ENCODE measurements at regions not wholly inside any gene's neighbourhood (a gene's known extent, or its start where the extent isn't known, plus 50 kb on each side); places are given as distances from the start of the nearest gene placed in this dataset.
A peak's percentile ranks its signal among the peaks of the same experiment; 100 is the strongest.

DNA sequence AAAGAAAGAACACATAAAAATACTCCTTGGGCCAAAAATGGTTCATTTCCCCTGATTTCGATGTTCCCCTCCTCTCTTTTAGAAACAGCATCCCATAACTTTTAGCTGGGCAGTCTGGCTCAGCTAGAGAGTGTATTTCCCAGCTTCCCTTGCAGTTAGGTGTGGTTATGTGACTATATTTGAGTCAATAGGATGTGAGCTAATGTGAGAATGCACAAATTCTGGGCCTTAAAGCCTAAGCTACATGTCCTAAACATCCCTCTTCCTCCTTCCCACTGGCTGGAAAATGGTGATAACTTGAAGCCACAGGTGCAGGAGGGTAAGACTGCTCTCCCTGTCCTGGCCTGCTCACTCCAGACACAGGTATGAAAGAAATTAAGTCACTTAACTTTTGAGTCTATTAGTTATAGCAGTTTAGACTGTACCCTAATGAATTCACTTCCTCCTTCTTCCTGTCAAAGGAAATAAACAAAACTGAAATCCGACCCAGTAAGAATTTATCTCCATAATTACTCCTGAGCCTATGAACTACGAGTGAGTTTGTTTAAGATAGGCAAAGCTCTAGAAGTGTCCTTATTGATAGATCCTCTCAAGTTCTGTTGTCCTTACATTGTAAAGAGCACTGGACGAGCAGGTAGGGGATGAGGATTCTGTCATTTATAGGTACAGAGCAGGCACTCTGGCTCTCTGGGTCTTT lies 177.6 kb downstream of the MTX2 start:
- H3K36me3 ChIP-seq (replicated peaks), result no peaks in the 10 kb centered on the region
- no peaks in the 10 kb centered on the region for H3K27me3 ChIP-seq (ENCODE audit: low read depth)
- in situ Hi-C loops (cut with MboI; ENCODE audit: low sequenced_read_pairs), result no loop called here
- H3K9me3 ChIP-seq, result no peaks in the 10 kb centered on the region
- peaks cover 12% of the 10 kb centered on the region for H3K4me1 ChIP-seq
- no peak for DNase-seq (ENCODE audit: low spot score in 2 of 2)
- no peak overlapping the region for H3K4me3 ChIP-seq

DNA sequence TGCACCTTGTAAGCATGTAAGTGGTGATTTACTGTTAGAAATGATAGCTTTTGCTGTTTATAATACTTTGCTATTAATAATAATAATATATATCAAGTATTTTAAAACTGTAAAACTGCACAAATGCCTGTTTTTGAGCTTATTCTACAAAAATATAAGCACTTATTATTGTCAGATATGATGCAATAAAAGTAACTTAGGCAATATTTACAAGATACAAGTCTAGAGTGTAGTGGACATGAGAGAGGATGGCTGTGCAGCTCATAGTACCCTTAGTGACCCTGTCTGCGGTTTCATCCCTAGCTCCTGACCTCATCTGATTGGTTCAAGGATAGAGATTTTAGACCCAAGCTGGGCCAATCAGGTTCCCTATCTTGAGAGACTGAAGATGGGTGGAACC lies 178.4 kb downstream of the MTX2 start:
- Histone ChIP-seq H3K4me1 (peaks cover 12% of the 10 kb centered on the region), H3K9me3 (no peaks in the 10 kb centered on the region), H3K36me3 (replicated peaks) (no peaks in the 10 kb centered on the region), H3K27me3 (ENCODE audit: low read depth) (no peaks in the 10 kb centered on the region), H3K4me3 (no peak overlapping the region)
- no peak for DNase-seq (ENCODE audit: low spot score in 2 of 2)
- in situ Hi-C loops (cut with MboI; ENCODE audit: low sequenced_read_pairs), result no loop called here

DNA sequence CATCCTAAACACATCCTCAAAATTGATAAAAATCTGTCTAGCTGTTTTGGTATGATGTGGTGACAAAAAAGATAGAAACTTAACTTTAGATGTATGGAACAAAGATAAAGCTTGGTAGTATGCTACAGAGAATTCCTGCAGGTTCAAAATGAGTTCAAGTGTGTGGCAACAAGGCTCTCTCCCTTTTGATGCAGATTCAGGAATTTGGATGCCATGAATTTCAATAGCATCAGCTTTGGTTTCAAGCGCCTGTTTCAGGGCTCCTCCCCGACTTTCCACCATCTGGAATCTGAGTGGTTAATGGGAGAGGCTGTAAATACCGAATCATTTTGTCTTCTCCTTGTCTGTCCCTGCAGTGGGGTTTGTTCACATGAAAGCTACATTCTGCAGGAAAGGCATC lies 180.6 kb downstream of the MTX2 start:
- H3K27me3 ChIP-seq (ENCODE audit: low read depth), result 0 out of 2 replicates have a peak, but pooled peaks cover 4% of the 10 kb centered on the region
- no peak overlapping the region for H3K4me3 ChIP-seq
- in situ Hi-C loops (cut with MboI; ENCODE audit: low sequenced_read_pairs), result loop anchor here (25.0 kb wide), 1 partner anchor 187 kb away; no protein-coding TSS in a partner anchor
- H3K4me1 ChIP-seq, result peaks cover 16% of the 10 kb centered on the region
- H3K36me3 ChIP-seq (replicated peaks), result no peaks in the 10 kb centered on the region
- no peaks in the 10 kb centered on the region for H3K9me3 ChIP-seq
- DNase-seq (ENCODE audit: low spot score in 2 of 2), result peak; percentile 74 to 92

DNA sequence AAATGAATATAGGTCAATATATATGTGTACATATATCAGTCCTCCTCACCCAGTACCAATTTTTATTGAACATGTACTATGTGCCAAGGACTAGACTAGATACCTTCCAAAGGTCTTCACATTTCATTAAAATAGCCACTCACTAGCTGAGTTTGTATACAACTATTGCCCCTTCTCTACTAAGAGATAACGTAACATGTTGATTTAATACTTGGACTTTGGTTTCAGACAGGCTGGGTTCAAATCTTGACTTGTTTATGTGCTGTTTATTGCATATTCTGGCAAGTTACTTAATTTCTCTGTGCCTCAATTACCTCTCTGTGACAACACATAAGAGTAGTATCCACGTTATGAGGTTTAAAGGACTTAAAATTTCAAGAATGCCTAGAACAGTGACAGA lies 184.5 kb downstream of the MTX2 start:
- no peak for DNase-seq (ENCODE audit: low spot score in 2 of 2)
- Histone ChIP-seq H3K4me1 (peaks cover 16% of the 10 kb centered on the region), H3K9me3 (no peaks in the 10 kb centered on the region), H3K27me3 (ENCODE audit: low read depth) (peaks cover 30% of the 10 kb centered on the region), H3K4me3 (no peak overlapping the region), H3K36me3 (replicated peaks) (no peaks in the 10 kb centered on the region)
- in situ Hi-C loops (cut with MboI; ENCODE audit: low sequenced_read_pairs), result loop anchor here (25.0 kb wide), 1 partner anchor 184 kb away; no protein-coding TSS in a partner anchor

DNA sequence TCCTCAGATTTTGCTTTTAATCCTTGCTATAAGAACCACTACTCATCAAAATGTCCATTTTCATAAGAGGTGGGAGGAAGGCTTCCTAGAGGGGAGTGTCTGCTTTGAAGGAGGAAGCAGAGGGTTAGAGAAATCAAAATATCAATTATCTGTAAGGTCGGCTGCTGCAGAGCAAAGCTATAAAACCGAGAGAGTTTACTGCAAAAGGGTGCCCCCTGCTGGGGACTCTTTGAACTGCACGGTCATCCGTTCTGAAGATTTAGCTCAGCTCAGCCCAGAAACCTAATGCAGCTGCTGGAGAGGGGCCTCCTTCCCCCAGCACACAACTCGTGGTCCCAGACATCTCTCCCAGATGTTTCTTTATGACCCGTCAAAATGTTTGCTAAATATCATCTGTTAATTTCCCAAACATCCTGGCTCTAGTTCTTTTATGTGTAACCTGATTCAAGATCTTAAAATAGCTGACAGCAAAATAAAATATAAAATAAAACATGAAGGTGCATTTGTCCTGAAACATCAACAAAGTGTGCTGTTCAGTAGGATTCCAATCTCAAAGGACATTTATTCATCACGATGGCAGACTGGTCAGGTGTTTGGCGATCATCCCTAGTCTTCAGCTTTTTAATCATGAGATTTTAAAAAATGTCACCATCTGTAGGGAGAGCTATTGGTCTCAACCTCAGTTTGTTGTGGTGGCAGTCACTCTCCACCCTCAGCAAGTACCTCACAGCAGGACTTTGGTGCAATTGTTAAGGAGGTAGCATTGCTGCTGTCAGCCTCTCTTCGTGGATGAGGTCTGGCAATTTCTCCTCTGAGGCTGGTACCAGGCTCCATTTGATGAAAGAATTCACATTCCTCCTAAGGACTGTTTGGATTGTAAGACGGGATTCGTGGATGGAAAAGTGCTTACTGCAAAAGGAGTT lies 185.9 kb downstream of the MTX2 start:
- in situ Hi-C loops (cut with MboI; ENCODE audit: low sequenced_read_pairs), result loop anchor here (5.0 to 25.0 kb wide), 2 partner anchors 182 to 318 kb away; no protein-coding TSS in a partner anchor
- peak; percentile 69 to 92 for DNase-seq (ENCODE audit: low spot score in 2 of 2)
- Histone ChIP-seq H3K4me1 (peaks cover 7% of the 10 kb centered on the region; the same call in 1 of the 2 replicates), H3K36me3 (replicated peaks) (no peaks in the 10 kb centered on the region), H3K9me3 (no peaks in the 10 kb centered on the region), H3K27me3 (ENCODE audit: low read depth) (peaks cover 44% of the 10 kb centered on the region), H3K4me3 (no peak overlapping the region)

DNA sequence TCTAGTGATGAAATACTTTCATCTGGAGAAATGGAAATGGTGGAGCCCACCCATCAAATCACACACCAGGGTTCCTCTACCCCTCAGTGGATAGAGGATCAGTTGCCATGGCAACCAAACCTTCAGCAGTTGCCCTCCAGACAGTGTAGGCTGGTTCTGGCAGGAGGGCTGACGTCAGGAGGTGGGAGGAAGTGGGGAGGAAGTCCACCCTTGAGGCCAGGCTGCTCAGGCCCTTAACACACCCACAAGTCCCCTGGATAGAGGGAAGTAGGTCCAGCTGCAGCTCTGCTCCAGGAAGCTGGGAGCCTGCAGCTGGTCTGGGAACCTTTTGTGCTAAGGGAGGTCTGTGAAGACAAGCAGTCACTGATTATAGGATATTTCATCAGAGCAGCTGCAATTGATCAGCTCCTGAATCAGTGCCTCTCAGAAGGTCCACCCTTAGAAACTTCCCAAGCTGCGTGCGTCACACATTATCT lies 186.6 kb downstream of the MTX2 start:
- Histone ChIP-seq H3K4me1 (peaks cover 4% of the 10 kb centered on the region; the same call in 1 of the 2 replicates), H3K9me3 (no peaks in the 10 kb centered on the region), H3K4me3 (no peak overlapping the region), H3K27me3 (ENCODE audit: low read depth) (peaks cover 51% of the 10 kb centered on the region), H3K36me3 (replicated peaks) (no peaks in the 10 kb centered on the region)
- in situ Hi-C loops (cut with MboI; ENCODE audit: low sequenced_read_pairs), result loop anchor here (5.0 to 25.0 kb wide), 2 partner anchors 181 to 319 kb away; no protein-coding TSS in a partner anchor
- DNase-seq (ENCODE audit: low spot score in 2 of 2), result peak in 1 of 2 experiments; percentile 40

DNA sequence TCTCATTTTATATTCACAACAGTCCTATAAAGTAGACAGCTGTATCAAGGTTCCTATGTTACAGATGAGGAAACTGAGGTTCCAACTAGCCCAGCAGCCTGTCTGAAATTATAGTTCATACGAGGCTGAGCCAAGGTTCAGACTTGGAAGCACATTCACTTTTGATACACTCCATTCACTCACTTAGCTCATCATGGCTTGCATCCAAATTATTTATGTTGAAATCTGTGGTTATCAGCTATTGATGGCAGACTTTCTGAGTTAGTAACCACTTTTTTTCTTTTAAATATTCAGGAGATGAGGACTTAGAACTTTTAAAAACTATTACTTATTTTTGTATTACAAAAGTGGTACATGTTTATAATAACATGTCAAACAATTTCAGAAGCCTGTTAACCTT lies 188.2 kb downstream of the MTX2 start:
- peaks cover 54% of the 10 kb centered on the region for H3K27me3 ChIP-seq (ENCODE audit: low read depth)
- no peaks in the 10 kb centered on the region for H3K36me3 ChIP-seq (replicated peaks)
- no peak overlapping the region for H3K4me3 ChIP-seq
- no peak for DNase-seq (ENCODE audit: low spot score in 2 of 2)
- in situ Hi-C loops (cut with MboI; ENCODE audit: low sequenced_read_pairs), result loop anchor here (5.0 to 25.0 kb wide), 2 partner anchors 180 to 320 kb away; no protein-coding TSS in a partner anchor
- H3K4me1 ChIP-seq, result peaks cover 11% of the 10 kb centered on the region
- H3K9me3 ChIP-seq, result no peaks in the 10 kb centered on the region

DNA sequence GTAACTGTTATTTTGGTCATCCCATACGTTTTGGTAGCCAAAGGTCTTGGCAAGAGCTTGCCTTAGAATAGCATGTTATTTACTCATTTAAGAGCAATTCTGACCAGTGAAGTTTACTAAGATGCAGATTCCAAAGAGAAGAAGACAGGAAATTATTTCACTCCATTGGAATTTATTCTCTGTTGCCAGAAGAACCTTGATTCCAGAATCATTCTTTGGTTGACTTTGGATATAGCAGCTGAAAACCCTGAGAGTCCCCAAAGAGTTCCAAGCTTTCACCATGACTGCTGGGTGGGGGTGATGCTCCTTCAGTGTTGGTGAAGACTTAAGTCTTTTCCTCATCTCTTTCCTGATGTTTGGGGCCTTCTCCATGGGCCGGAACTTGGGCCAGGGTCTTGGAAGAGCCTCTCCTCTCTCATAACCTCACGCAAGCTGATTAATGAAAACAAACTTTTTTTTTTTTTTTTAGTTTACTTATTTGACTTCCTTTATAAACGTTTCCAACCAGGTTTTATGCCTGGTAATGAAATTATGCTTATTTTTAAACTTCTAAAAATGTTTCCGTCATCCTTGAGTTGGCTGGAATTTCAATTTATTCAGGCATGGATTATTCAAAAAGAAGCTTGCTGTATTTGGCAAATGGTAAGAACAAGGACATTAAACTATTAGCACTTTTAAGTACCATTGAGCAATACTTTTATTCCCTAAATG lies 192.0 kb downstream of the MTX2 start:
- no peak for DNase-seq (ENCODE audit: low spot score in 2 of 2)
- Histone ChIP-seq H3K4me1 (peaks cover 10% of the 10 kb centered on the region), H3K36me3 (replicated peaks) (no peaks in the 10 kb centered on the region), H3K4me3 (no peak overlapping the region), H3K27me3 (ENCODE audit: low read depth) (peaks cover 81% of the 10 kb centered on the region), H3K9me3 (no peaks in the 10 kb centered on the region)
- in situ Hi-C loops (cut with MboI; ENCODE audit: low sequenced_read_pairs), result loop anchor here (25.0 kb wide), 1 partner anchor 176 kb away; no protein-coding TSS in a partner anchor

DNA sequence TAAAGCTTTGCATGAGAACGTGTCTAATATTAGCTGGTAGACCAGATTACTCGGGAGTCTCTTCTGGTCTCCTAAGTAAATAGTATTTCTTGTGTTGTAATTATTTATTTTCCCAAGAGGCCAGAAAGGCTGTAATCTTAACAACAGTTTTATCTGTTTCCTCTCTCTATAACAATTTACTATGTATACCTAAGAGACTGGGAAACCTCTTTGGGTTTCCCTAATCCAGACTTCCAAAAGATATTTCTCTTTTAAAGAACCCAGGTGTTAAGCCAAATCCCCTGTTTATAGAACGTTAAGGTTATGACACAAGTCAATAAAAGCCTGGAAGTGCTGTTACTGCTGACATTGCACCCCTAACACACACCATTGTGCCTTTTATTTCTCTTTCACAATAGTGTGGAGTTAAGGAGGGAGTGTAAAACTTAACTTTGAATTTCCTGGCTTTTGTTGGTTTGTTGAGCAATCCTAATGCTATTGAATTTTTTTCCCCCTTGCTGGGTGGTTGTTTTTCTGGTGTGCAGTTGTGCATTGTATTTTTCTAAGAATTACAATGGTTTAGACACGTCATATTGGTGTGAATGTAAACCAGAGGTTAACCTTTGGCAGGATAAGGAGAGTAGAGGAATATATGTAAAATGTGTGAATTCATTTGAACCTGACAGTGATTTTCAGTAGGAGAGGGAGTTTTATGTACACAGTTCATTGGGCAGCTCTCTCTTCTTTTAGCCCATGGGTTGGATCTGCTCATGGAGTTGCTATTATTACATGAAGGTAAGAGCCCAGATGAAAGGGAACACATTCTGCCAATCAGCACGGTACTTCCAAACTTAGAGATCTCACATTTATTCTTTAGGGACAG lies 192.8 kb downstream of the MTX2 start:
- no peaks in the 10 kb centered on the region for H3K36me3 ChIP-seq (replicated peaks)
- no peak overlapping the region for H3K4me3 ChIP-seq
- H3K9me3 ChIP-seq, result no peaks in the 10 kb centered on the region
- in situ Hi-C loops (cut with MboI; ENCODE audit: low sequenced_read_pairs), result loop anchor here (25.0 kb wide), 1 partner anchor 175 kb away; no protein-coding TSS in a partner anchor
- H3K4me1 ChIP-seq, result peaks cover 13% of the 10 kb centered on the region
- peaks cover 81% of the 10 kb centered on the region for H3K27me3 ChIP-seq (ENCODE audit: low read depth)
- peak; percentile 40 to 90 for DNase-seq (ENCODE audit: low spot score in 2 of 2)

DNA sequence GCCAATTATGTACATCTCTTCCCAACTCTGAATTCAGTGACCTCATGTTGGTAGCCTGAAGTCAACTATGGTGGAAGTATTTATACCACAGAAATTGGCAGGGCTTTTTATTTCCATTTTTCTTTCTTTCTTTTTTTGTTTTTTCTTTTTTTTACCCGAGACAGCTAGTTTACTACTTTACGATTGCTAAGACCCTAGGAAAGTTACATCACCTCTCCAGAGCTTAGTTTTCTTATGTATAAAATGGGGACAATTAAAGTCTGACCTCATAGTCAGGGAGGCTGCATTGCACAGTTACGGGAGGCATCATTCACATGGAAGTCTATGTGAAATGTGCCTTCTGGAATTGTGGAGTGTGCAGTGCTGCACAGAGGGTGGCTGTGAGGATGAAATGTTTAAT lies 194.3 kb downstream of the MTX2 start:
- no peak for DNase-seq (ENCODE audit: low spot score in 2 of 2)
- no peak overlapping the region for H3K4me3 ChIP-seq
- no peaks in the 10 kb centered on the region for H3K36me3 ChIP-seq (replicated peaks)
- peaks cover 82% of the 10 kb centered on the region for H3K27me3 ChIP-seq (ENCODE audit: low read depth)
- peaks cover 14% of the 10 kb centered on the region for H3K4me1 ChIP-seq
- H3K9me3 ChIP-seq, result no peaks in the 10 kb centered on the region
- in situ Hi-C loops (cut with MboI; ENCODE audit: low sequenced_read_pairs), result loop anchor here (25.0 kb wide), 1 partner anchor 174 kb away; no protein-coding TSS in a partner anchor

DNA sequence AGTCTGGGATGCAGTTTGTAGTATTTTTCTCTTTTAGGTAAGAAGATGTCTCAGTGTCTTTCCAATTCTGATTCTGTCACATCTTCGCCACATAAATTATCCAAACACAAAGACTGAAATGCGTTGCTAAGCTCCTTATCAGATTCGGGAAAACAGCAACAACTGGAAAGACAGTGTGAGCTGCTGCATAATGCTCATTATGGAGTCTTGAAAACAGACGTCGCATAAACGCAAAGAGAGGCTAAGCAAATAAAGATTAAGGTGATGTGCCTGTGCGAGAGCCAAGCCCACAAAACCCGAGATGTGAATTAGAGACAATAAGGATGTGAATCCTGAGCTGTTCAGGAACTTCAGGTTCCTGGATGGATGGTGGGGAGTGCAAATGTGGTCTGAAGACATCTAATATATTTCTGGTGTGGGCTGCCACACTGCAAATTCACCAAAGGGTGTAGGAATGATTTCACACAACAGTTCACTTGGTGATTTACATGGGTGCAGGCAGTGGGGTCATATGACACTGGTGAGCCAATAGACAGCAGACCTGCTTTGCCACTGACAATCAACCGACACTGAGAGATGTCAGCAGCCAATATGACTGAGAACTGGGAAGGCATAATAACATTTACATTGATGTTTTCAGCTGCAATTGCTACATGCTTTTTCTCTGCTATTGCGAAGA lies 195.8 kb downstream of the MTX2 start:
- no peak for DNase-seq (ENCODE audit: low spot score in 2 of 2)
- in situ Hi-C loops (cut with MboI; ENCODE audit: low sequenced_read_pairs), result loop anchor here (25.0 kb wide), 1 partner anchor 172 kb away; no protein-coding TSS in a partner anchor
- H3K4me3 ChIP-seq, result no peak overlapping the region
- no peaks in the 10 kb centered on the region for H3K36me3 ChIP-seq (replicated peaks)
- peaks cover 14% of the 10 kb centered on the region for H3K4me1 ChIP-seq
- H3K9me3 ChIP-seq, result no peaks in the 10 kb centered on the region
- H3K27me3 ChIP-seq (ENCODE audit: low read depth), result peaks cover 79% of the 10 kb centered on the region

DNA sequence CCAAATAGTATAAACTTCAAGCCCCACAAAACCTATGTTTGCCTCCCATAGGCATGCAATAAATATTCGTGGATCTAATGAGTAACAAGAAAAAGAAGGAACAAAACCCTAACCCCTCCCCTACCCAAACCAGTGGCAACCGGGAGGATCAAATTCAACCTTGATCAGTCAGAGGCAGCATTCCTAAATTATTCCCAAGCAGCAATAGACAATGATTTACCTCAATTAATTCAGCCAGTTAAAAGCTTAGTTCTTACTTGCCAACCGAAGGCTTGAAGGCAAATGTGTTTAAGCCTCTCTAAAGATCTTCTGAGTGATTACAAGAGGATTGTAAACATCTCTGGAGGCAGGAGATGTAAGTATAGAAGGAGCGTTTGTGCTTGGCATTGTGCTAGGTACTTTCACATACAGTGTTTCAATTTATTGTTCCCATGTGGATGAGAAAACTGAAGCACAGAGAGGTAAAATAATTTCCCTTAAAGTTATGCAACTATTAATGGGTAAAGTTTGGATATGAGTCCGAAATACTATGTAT lies 197.7 kb downstream of the MTX2 start:
- no peaks in the 10 kb centered on the region for H3K9me3 ChIP-seq
- H3K36me3 ChIP-seq (replicated peaks), result no peaks in the 10 kb centered on the region
- H3K4me3 ChIP-seq, result no peak overlapping the region
- in situ Hi-C loops (cut with MboI; ENCODE audit: low sequenced_read_pairs), result loop anchor here (25.0 kb wide), 1 partner anchor 170 kb away; no protein-coding TSS in a partner anchor
- DNase-seq (ENCODE audit: low spot score in 2 of 2), result peak in 1 of 2 experiments; percentile 8
- H3K4me1 ChIP-seq, result peaks cover 9% of the 10 kb centered on the region; the same call in 1 of the 2 replicates
- peaks cover 76% of the 10 kb centered on the region for H3K27me3 ChIP-seq (ENCODE audit: low read depth)

Measured in HAP-1 (cell line).